ENCODE measurements at regions not wholly inside any gene's neighbourhood (a gene's known extent, or its start where the extent isn't known, plus 50 kb on each side); places are given as distances from the start of the nearest gene placed in this dataset.
"Not testable (repeated sequence)": the region's sequence is repeated elsewhere in the genome, so short reads cannot be mapped to it uniquely, and the experiment has no call there.

DNA sequence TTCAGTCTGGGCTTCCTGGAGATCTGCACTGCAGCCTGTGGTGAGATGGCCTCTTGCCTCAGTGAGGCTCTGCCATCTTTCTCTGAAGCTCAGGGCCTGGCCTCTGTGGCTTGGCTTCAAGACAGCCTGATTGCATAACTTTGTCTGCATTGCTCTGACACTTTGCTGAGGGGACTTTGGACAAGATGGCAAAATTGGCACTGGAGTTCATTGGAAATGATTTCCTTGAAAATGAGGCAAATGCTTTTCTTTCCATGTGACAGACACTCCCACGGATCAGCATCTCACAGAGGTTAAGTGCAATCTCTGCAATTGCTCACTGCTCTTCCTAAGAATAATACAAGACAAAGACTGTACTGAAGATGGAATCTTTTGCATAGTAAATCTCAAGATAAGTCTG is 166.8 kb downstream of the KCNS3 start:
- DNase-seq (ENCODE audit: low read depth in 2 of 2) = no peak

DNA sequence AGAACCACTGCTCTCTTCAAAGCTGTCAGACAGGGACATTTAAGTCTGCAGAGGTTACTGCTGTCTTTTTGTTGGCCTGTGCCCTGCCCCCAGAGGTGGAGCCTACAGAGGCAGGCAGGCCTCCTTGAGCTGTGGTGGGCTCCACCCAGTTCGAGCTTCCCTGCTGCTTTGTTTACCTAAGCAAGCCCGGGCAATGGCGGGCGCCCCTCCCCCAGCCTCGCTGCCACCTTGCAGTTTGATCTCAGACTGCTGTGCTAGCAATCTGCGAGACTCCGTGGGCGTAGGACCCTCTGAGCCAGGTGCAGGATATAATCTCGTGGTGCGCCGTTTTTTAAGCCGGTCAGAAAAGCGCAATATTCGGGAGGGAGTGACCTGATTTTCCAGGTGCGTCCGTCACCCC is 138.9 kb downstream of the KCNS3 start:
- not testable (repeated sequence) for DNase-seq (ENCODE audit: low read depth in 2 of 2)

DNA sequence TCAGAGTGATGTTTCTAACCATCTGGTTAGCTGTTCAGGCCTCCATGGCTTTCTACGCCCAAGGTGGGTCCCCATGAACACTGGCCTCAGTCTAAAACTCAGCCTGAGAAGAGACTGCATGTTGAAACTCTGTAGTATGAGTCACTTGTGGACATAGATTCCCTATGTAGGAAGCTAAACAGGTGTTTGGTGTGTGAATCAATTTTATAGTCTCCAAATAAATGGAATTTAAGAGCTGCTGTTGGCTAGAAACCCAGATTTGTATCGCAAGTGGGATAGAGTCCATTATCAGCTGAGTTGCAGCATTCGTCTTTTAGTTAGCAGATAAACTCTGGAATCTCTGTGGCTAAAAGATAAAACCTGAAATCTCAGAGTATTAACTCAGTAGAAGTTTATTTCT is 131.4 kb downstream of the KCNS3 start:
- no peak for DNase-seq (ENCODE audit: low read depth in 2 of 2)

DNA sequence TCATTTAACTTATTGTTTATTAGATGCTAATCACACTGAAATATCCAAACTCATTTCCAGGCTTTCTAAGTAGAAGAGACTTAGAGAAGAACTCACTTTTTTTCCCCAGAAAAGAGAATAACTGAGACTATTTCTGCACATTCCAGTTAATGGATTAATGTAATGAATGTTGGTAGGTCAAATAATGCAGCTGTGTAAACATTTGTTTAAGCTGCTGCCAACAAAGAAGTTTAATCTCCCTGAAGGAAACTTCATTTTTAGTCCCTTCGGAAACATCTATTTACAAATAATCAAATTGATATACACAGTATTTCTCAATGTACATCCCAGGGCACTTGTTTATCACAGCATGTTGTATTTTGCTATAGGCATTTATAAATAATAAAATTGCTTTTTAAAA is 126.9 kb downstream of the KCNS3 start:
- no peak for DNase-seq (ENCODE audit: low read depth in 2 of 2)

DNA sequence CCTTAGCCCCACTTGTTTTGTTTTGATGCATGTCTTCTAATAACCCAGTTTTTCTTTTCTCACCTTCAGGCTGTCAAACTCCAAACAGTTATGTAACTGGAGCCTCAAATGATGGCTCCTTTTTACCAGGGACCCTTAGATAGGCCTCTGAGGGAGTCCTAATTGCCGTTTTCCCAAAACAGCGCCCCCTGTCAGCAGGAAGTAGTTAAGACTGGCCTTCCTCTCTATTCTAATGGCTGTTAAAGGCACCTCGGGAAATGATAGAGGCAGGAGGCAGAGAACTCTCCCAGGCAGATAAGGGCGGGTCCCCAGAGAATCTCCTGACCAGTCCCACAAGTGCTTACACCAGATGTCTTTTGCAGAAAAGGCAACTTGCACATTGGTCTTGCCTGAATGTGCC is 123.2 kb downstream of the KCNS3 start:
- no peak for DNase-seq (ENCODE audit: low read depth in 2 of 2)

DNA sequence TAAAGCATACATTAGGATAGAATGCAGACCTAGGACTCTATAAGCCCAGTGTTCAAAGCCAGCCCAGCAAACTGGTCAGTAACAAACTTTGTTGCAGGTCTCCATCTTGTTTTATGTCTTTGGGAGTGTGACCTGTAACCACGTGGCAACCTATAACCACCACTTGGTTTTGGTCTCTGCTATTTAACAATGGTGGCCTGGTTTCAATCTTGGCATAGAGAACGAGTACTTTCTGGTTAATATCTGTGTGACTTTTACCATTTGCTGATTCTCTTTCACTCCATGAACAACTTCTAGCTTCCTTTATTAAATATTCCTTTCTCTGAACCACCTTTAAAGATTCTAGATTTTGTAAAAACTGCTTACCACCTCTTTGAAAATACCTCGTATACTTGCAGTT is 118.5 kb downstream of the KCNS3 start:
- no peak for DNase-seq (ENCODE audit: low read depth in 2 of 2)

DNA sequence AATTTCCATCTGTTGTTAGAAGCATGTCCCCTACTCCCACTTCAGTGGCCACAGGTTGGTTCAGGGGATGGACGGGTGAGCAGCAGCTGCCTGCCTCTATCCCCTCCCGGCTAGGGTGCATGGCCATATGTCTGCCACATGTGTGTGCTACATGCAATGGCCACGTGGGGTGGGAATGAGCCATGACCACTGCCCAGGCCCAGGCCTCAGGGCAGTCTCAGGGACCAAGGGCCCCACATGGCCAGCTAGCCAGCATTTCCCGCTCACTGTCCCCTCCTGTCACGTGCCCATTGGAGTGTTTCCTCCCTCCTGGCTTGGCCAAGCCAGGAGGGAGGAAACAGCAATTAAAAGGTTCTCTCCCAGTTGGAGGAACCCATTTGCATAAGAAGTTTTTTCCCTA is 117.1 kb downstream of the KCNS3 start:
- DNase-seq (ENCODE audit: low read depth in 2 of 2) = no peak

Measured in stimulated activated CD8-positive, alpha-beta memory T cell treated with anti-CD3 and anti-CD28 coated beads, Interleukin-2, amount 100 ng/mL, for 48 hours (primary cell).